ENCODE measurements at regions not wholly inside any gene's neighbourhood (a gene's known extent, or its start where the extent isn't known, plus 50 kb on each side); places are given as distances from the start of the nearest gene placed in this dataset.
"Not testable (repeated sequence)": the region's sequence is repeated elsewhere in the genome, so short reads cannot be mapped to it uniquely, and the experiment has no call there.

DNA sequence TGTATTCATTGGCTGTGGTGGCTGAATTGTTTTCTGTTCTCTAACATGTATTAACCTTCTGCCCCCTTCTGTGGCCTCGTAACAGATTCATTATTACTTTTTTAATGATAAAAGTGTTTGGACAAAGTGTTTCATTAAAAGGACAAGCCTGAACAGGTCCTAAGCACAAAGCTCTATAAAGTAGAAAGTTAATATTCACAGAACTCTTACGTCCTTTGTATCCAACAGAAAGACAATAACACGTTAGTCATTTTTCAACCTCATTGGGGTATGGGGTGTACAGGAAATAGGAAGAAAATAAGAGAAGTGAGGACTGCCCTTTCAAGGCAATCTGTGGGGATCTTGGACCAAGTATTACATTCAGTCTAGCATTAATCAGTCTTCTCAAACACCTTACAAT is 105.5 kb upstream of the RGPD4 start:
- ChIA-PET CTCF (no interaction called here), POLR2A (ENCODE audit: low non-redundant PET) (no interaction called here)
- intact Hi-C loops (cut with micrococcal nuclease; ENCODE audit: unreplicated experiment): no loop called here
- H3K27ac ChIP-seq (ENCODE audit: low read depth, low read length, poor library complexity, severe bottlenecking): no peak overlapping the region
- no peaks in the 10 kb centered on the region for H3K36me3 ChIP-seq (ENCODE audit: insufficient read depth, low read length, poor library complexity, severe bottlenecking)
- no peak overlapping the region for H3K4me3 ChIP-seq (ENCODE audit: low read depth, low read length, poor library complexity, severe bottlenecking)
- no peak for TF ChIP-seq CTCF (conservative IDR thresholded peaks at IDR 0.05; ENCODE audit: low read depth, low read length)
- no peak for TF ChIP-seq EZH2 (IDR thresholded peaks at IDR 0.05; ENCODE audit: borderline replicate concordance, low read depth, low read length, poor library complexity, severe bottlenecking)
- H3K4me1 ChIP-seq (ENCODE audit: insufficient read depth, low read length, poor library complexity, severe bottlenecking): no peaks in the 10 kb centered on the region
- no peaks in the 10 kb centered on the region for H3K9me3 ChIP-seq (ENCODE audit: low read depth, low read length, poor library complexity, severe bottlenecking)
- no TSS peak for BruUV-seq (replicated peaks)
- no peak for DNase-seq (ENCODE audit: low spot score)
- no peaks in the 10 kb centered on the region for H3K27me3 ChIP-seq (replicated peaks; ENCODE audit: insufficient read depth, low read depth, low read length, poor library complexity)

- no peak for DNase-seq (ENCODE audit: low spot score)
- Histone ChIP-seq H3K4me3 (ENCODE audit: low read depth, low read length, poor library complexity, severe bottlenecking) (no peak overlapping the region), H3K4me1 (ENCODE audit: insufficient read depth, low read length, poor library complexity, severe bottlenecking) (no peaks in the 10 kb centered on the region), H3K36me3 (ENCODE audit: insufficient read depth, low read length, poor library complexity, severe bottlenecking) (no peaks in the 10 kb centered on the region), H3K9me3 (ENCODE audit: low read depth, low read length, poor library complexity, severe bottlenecking) (no peaks in the 10 kb centered on the region), H3K27ac (ENCODE audit: low read depth, low read length, poor library complexity, severe bottlenecking) (no peak overlapping the region), H3K27me3 (replicated peaks; ENCODE audit: insufficient read depth, low read depth, low read length, poor library complexity) (no peaks in the 10 kb centered on the region)
- BruUV-seq (replicated peaks): no TSS peak
- ChIA-PET POLR2A (ENCODE audit: low non-redundant PET) (no interaction called here), CTCF (no interaction called here)
- intact Hi-C loops (cut with micrococcal nuclease; ENCODE audit: unreplicated experiment): no loop called here
- TF ChIP-seq EZH2 (IDR thresholded peaks at IDR 0.05; ENCODE audit: borderline replicate concordance, low read depth, low read length, poor library complexity, severe bottlenecking) (no peak), CTCF (conservative IDR thresholded peaks at IDR 0.05; ENCODE audit: low read depth, low read length) (no peak)
Measured at GRCh38 chr2:107721586-107721985, 105.1 kb upstream of the RGPD4 start.

GRCh38 chr2:107725824-107726223 is 100.9 kb upstream of the RGPD4 start:
- BruUV-seq (replicated peaks); CTCF ChIA-PET: not testable (repeated sequence)

DNA sequence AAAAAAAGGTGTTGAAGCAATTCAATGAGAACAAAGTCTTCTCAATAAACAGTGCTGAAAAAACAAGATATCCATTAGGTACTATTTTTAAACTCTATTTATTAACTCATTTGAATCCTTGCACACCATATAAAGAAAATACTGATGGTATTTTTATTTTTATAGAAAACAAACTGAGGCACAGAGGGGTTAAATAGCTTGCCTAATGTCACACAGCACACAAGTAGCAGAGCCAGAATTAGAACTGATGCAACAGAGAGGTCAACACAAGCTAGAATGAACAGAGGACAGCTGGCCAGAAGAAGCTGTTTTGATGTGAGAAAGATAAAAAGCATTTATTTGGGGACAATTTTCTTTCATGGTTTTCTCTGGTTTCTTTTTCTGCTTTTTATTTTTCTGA is 99.4 kb upstream of the RGPD4 start:
- POLR2A ChIA-PET (ENCODE audit: low non-redundant PET): no interaction called here
- H3K4me1 ChIP-seq (ENCODE audit: insufficient read depth, low read length, poor library complexity, severe bottlenecking): no peaks in the 10 kb centered on the region

More at GRCh38 chr2:107725824-107726223, 100.9 kb upstream of the RGPD4 start:
- H3K27ac ChIP-seq (ENCODE audit: low read depth, low read length, poor library complexity, severe bottlenecking); intact Hi-C loops (cut with micrococcal nuclease; ENCODE audit: unreplicated experiment); DNase-seq (ENCODE audit: low spot score); H3K4me3 ChIP-seq (ENCODE audit: low read depth, low read length, poor library complexity, severe bottlenecking); POLR2A ChIA-PET (ENCODE audit: low non-redundant PET); H3K27me3 ChIP-seq (replicated peaks; ENCODE audit: insufficient read depth, low read depth, low read length, poor library complexity); H3K4me1 ChIP-seq (ENCODE audit: insufficient read depth, low read length, poor library complexity, severe bottlenecking); H3K36me3 ChIP-seq (ENCODE audit: insufficient read depth, low read length, poor library complexity, severe bottlenecking); H3K9me3 ChIP-seq (ENCODE audit: low read depth, low read length, poor library complexity, severe bottlenecking): not testable (repeated sequence)

More for the DNA sequence above, 99.4 kb upstream of the RGPD4 start:
- Histone ChIP-seq H3K27ac (ENCODE audit: low read depth, low read length, poor library complexity, severe bottlenecking) (no peak overlapping the region), H3K9me3 (ENCODE audit: low read depth, low read length, poor library complexity, severe bottlenecking) (no peaks in the 10 kb centered on the region), H3K27me3 (replicated peaks; ENCODE audit: insufficient read depth, low read depth, low read length, poor library complexity) (no peaks in the 10 kb centered on the region), H3K36me3 (ENCODE audit: insufficient read depth, low read length, poor library complexity, severe bottlenecking) (no peaks in the 10 kb centered on the region), H3K4me3 (ENCODE audit: low read depth, low read length, poor library complexity, severe bottlenecking) (no peak overlapping the region)
- no peak for TF ChIP-seq CTCF (conservative IDR thresholded peaks at IDR 0.05; ENCODE audit: low read depth, low read length)
- no peak for TF ChIP-seq EZH2 (IDR thresholded peaks at IDR 0.05; ENCODE audit: borderline replicate concordance, low read depth, low read length, poor library complexity, severe bottlenecking)
- CTCF ChIA-PET: no interaction called here
- intact Hi-C loops (cut with micrococcal nuclease; ENCODE audit: unreplicated experiment): no loop called here
- BruUV-seq (replicated peaks): no TSS peak
- no peak for DNase-seq (ENCODE audit: low spot score)

Measured in A673 (cell line).